Peyer's patch (tissue), 4 donors: ENCODE measurements at regions not wholly inside any gene's neighbourhood (a gene's known extent, or its start where the extent isn't known, plus 50 kb on each side); places are given as distances from the start of the nearest gene placed in this dataset.

Experiments
- CTCF ChIP-seq, 6 experiments: fragments of 450-650 bp in 4 of 6; fragments of 200-600 bp in 2 of 6; sonication (generic) in 1 of 6; IDR thresholded peaks; one replicate each; pipeline ENCODE4 v1.5.1; 2017 to 2019; ENCODE audit warnings: antibody characterized with exemption in 6 of 6, mild to moderate bottlenecking in 3 of 6, moderate library complexity in 1 of 6
- POLR2A ChIP-seq, 2 donors: fragments of 450-650 bp; IDR thresholded peaks; one replicate each; pipeline ENCODE4 v1.5.1; 2017; ENCODE audit warnings: antibody characterized with exemption in 2 of 2, mild to moderate bottlenecking in 2 of 2, moderate library complexity in 2 of 2

- TF ChIP-seq POLR2A (IDR thresholded peaks at IDR 0.05) (no peak), CTCF (IDR thresholded peaks at IDR 0.05) (no peak)
Measured at GRCh38 chr20:57986666-57987065, 241.8 kb downstream of the ANKRD60 start.
